HG03575 (cell line): ENCODE measurements at regions not wholly inside any gene's neighbourhood (a gene's known extent, or its start where the extent isn't known, plus 50 kb on each side); places are given as distances from the start of the nearest gene placed in this dataset.

Source experiments
- ATAC-seq: cut with Tn5 transposase; IDR thresholded peaks from one replicate; pipeline ENCODE4 v1.9.1; 2021; ENCODE audit not compliant: unreplicated experiment, insufficient number of reproducible peaks, low FRiP score; ENCODE audit errors: extremely low read depth

DNA sequence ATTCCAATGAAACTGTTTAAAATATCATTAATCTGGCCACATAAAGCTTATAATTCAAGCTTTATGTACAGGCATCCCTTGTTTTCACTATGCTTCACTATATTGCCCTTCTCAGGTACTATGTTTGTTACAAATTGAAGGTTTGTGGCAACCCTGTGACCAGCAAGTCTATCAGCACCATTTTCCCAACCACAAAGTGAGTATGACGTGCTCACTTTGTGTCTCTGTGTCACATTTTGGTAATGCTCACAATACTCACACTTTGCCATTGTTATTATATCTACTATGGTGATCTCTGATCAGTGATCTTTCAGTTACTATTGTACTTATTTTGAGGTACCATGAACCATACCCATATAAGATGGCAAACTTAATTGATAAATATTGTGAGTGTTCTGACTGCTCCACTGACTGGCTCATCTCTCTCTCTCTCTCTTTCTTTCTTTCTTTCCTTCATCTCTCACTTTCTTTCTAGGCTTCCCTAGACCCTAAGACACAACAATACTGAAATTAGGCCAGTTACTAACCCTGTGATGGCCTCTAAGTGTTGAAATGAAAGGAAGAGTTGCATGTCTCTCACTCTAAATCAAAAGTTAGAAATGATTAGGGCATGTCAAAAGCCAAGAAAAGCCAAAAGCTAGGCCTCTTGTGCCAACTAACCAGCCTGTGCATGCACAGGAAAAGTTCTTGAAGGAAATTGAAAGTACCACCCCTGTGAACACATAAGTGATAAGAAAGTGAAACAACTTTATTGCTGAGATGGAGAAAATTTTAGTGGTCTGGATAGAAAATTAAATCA, 227.9 kb downstream of the BCAS1 start:
- ATAC-seq = no peak

DNA sequence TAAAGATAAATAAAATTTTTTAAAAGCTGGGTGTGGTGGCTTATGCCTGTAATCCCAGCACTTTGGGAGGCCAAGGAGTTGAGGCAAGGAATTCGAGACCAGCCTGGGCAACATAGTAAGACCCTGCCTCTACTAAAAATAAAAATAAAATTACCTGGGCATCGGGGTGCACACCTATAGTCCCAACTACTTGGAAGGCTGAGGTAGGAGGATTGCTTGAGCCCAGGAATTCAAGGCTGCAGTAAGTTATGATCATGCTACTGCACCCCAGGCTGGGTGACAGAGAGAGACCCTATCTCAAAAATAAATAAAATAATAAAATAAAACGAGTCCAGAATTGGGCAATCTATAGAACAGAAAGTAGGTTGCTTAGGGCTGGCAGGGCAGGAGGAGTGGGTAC, 228.7 kb downstream of the BCAS1 start:
- no peak for ATAC-seq

DNA sequence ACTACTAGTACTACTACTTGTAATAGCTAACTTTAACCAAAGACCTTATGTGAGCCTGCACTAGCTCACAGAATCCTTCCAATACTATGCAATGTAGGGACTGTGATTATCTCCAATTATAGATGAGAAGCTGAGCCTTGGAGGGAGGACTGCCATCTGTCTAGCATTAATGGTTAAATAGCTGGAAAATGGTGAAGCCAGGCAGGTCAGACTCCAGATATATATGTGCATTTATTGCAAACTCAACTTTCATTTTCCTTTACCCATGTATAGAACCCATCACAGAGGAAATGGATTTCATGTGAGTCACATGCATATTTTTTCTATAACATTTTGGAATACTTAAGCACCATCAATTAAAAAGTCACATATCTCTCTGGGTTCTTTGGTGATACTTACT, 229.9 kb downstream of the BCAS1 start:
- no peak for ATAC-seq

DNA sequence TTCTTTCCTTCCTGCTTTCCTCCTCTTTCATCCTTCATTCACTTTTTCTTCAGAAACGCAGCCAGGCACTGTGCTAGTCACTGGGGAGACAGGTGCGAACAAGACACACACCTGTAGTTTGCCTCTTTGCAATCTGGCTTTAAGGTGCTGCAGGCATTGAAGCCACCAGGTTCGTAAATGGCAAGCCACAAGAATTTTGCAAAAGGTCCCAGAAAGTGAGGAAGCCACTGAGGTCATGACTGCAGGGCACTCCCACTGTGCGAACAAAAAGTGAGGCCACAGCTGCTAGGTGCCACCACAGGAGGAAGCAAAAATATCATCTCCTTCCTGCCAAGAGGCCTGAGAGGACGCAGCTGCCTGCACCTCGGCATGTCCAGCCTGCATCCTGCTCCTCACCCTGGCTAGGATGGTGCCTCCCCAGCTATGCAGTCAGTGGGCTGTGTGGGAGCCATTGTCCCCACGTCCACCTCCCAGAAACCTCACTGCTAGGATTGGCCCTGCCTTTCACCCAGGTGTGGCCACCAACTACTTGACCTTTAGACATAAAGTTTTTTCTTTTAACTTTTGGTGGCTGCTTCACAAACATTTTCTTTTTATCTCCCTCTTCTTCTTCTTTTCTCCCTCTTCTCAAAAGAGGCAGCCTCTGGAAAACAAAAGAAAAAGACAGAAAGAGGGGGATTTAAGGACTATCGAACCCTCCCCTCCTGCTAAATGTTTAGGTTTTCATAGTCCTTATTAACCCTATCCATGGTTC, 230.8 kb downstream of the BCAS1 start:
- peak; percentile 47 for ATAC-seq

DNA sequence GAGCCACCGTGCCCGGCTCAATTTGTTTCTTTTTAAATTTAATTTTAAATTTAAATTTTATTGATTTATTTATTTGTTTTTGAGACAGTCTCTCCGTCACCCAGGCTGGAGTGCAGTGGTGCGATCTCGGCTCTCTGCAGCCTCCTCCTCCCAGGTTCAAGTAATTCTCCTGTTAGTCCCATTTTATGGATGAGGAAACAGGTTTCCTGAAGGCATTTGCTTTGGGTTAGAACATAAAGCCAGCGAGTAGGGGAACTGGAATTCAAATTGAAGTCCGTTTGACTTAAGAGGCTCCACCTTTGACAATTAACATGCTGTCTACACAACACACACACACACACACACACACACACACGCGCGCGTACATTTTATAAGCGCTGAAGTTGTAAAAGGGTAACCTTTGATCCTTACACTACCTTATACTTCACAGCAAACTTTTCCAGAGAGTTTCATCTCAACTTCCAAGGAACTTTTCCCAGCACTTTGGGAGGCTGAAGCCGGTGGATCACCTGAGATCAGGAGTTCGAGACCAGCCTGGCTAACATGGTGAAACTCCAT, 232.0 kb downstream of the BCAS1 start:
- ATAC-seq = no peak

DNA sequence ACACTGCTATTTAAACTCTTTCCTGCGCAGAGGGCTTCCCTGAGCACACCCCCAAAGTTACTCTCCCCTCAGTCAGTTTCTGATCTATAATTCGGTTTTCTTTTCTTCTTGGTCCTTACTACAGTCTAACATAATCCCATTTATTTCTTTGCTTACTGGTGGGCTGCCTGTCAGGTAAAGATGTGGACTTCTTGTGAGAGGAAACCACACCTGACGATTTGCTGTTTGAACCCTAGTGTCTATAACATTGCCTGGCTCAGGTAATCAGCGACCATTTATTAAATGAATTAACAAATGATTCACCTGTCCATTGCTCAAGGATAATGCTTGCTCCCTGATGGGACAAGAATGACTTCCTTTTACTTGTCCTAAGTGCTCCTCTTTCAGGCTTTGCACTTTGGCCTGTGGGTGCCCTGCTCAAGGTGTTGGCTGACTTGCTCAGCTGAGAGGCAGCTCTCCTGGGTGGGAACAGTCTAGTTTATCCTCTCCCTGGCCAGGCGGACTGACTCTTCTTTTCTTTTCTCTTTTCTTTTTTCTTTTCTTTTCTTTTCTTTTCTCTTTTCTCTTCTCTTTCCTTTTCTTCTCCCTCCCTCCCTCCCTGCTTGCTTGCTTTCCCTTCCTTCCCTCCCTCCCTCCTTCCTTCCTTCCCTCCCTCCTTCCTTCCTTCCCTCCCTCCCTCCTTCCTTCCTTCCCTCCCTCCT, 233.1 kb downstream of the BCAS1 start:
- no peak for ATAC-seq

DNA sequence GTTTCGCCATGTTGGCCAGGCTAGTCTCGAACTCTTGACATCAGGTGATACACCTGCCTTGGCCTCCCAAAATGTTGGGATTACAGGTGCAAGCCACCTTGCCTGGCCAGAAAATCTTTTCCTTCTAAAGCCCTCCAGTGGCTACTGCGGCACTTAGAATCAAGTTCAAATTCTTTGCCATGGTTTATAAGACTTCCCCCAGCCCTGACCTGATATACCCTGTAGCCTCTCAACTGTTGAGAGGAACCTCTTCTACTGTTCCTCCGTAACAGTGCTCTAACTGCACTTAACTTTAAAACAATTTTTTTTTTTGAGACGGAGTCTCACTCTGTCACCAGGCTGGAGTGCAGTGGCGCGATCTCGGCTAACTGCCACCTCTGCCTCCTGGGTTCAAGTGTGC, 235.6 kb downstream of the BCAS1 start:
- no peak for ATAC-seq

DNA sequence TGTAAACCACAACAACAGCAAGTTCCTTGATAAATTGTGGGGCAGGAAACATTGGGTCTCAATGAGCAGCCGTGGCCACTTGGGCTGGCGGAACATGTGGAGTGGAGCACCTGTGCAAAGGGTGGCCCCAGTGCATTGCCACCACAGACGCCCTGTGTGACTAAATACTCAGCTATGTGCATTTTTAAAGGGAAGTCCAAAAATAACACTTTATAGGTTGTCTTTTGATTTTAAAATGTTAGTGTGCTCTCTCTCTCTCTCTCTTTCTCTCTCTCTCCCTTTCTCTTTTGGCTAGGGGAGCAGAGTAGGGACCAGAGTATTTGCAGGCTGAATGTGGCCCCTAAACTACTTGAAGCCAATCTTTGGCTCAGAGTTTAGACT, 236.3 kb downstream of the BCAS1 start:
- ATAC-seq = no peak

DNA sequence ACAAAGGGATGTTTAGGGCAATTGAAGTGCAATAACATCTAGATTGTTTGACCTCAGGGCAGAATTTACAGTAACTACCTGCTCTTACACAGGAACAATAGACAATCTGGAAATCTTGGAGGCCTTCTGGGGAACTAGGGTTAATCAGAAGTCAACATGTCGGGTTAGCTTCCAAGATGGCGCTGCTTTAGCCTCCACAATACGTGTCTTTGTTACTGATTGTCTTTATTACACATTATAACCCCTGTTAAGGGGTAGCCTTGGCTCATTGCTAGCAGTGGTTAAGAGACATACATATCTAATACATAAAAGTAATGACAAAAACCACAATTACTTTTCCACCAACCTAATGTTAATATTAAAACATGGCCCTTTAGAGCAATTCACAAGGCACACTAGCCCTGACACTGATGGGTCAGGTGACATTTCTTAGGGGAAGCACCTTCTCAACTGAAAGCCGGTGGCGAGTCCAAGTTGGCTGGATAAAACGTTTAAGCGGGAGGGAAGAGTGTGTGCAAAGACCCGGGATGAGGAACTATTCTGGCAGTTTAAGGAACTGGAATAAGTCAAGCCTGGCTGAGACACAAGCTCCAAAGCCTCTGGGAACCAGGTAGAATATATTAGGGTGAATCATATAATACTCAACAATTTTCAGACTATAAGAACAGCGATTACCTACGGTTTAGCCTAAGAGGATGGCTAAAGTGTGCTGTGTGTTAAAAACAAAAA, 236.9 kb downstream of the BCAS1 start:
- ATAC-seq = no peak

DNA sequence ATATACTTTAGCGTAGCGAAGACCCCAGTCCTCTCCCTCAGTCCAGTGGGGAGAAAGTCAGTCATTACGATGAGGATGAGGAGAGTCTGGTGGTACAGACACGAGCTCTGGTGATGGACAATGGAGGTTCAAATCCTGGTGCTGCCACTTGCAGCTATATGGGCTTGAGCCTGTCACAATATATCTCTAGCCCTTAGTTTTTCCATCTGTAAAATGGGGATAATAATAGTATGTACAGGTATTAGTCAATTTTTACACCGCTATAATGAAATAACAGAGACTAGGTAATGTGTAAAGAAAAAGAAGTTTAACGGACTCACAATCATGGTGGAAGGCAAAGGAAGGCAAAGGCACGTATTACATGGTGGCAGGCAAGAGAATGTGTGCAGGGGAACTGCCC, 237.9 kb downstream of the BCAS1 start:
- ATAC-seq = no peak

DNA sequence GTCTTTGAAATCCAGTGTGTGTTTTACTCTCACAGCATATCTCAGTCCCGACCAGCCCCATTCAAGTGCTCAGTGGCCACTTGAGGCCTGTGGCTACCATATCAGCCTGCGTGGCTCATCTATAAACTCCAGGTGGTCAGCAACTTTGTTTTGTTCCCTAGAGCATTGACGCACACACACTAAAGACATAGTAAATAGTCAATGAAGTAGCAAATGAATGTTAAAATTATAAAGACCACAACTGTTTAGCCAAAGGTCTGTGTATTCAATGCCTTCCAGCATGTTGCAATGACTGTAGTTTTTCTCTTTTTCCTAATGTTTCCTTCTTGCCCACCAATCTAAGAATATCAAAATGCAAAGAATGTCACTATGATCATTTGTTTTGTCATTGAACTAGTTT, 238.2 kb upstream of the ZNF217 start:
- ATAC-seq = no peak

DNA sequence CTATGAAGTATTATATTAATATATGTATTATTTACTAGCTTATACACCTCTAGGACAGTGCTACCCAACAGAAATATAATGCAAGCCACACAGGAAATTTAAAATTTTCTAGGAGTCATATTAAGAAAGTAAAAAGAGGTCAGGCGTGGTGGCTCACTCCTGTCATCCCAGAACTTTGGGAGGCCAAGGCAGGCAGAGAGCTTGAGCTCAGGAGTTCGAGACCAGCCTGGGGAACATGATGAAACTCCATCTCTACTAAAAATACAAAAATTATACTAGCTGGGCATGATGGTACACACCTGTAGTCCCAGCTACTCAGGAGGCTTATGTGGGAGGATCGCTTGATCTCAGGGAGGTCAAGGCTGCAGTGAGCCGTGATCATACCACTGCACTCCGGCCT, 237.6 kb upstream of the ZNF217 start:
- no peak for ATAC-seq

DNA sequence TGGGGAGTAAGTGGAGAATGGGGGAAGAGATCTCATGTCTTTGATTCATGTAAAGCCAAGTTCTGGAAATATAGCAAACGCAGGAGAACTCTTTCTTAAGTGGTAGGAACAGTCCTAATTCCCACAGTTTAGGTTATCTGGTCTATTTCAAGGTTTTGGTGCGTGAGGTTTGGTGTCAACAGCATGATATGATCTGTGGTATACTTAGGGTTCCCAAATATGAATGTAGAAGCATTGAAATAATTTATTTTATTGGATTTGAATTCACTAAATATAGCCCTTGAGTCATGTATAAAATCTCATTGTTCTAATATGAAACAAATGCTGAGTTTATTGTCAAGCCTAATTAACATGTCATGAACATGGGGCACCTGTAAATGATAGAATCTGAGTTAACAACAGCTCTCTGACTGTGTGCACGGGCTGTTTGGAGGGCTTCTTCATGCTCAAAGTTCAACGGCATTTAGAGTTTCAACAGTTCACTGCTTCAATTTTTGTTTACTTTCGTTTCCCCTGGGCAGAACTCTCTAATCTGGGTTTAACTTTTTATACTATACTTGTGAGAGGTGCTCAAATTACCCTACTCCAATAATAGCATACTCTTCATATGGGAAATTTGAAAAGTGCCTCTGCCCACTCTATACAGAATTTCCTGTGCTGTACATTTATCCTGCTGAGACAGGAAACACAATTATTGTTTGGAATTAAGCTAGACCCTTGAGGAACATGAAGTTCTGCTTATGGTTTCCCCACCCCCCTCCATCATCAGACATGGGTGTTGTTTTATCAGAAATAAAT, 236.3 kb upstream of the ZNF217 start:
- no peak for ATAC-seq

DNA sequence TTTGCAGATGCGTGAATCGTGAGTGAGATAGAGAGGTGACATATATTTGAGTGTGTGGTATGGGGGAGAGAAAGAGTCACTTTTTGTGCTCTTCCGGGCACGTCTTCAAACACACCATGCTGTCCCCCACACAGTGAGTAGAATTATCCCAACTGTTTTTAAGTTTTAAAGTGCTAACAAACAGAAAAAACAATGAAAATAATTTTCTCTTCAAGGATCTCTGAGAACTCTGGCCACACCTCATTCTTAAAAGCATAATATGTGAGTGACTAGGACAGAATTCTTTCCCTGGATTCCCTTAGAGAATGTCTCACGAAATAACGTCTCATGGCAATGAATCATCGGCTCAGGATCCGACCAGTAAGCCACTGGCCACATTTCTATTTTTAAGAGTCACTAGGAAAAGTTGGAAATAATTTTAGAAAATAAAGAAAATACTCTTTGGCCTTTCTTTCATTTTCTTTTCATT, 235.7 kb upstream of the ZNF217 start:
- no peak for ATAC-seq

DNA sequence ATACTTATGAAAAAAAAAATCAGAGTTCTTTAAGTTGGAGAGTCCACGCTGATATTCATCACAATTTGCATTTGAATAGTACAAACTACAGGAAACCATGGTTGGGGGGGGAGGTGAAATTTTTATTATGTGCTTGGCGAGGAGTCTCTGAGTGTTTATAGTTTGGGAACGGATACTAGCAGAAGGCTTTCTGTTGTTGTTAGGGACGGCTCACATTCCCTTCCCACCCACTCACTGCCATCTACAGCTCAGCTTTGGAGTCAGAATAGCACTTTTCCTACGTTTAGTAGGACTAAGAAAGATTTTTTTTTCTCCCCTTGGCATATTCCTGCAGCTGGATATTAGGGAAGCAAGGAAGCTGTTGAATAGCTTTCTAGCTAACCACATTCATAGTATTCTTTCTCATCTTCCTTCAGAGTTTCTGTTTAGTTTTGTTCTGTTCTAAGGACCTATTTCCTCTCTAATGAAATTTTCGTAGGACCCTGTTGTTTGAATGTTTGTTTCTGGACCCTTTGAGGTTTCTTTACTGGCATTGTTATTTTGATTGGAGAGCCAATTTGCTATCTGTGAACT, 235.1 kb upstream of the ZNF217 start:
- ATAC-seq = no peak

DNA sequence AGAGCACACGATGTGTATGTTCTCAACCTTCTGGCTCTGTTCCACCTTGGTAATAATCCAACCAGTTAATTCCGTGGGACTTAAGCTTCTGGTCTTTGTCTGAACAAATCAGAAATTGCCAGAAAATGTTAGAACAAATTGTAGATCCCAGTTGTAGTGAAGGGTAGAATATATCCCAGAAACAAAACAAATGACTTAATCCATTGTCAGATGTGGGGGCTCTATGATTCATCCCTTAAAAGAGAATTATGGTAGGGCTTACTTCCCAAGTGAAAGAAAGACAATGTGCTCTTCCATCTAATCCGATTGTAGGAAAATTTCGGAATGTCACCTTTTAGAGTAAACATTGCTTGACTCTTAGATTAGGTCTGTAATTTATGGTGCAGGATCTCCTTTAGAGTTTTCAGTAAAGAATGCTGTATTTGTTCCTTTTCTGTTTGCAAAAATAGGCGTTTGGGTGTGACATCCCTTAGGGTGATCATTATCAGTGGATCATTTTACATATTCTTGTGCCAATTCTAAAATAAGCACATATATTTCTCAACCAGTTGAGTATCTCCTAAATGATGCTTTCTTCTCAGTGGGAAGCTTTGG, 234.5 kb upstream of the ZNF217 start:
- no peak for ATAC-seq

DNA sequence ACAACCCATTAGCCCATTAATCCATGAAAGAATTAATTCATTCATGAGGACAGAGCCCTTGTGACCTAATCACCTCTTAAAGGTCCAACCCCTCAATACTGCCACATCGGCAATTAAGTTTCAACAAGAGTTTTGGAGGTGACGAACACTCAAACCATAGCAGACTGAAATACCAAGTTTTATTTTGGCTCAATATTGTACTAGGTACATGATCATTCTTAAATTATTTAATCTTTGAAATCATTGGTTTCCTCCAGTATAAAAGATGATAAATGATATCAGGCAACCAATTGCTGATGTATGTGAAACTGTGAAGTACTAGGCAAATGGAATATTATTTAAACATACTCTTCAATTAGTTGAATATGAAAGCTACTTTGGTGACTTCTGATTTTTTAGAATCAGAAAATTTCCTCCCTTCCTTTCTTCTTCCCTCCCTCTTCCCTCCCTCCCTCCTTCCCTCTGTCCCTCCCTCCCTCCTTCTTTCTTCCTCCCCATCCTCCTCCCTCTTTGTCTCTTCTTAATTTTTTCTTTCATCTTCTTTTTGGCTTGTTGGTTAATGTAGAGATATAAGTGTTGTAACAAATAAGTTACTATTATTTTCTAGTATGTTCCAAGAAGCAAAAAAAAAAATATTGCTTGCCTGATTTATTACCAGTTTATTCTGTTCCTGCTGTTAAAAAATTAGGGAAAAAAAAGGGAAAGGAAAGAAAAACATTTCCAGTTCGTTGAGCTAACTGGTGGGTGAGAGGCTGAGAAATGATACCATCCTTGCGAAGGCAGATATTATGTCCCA, 233.9 kb upstream of the ZNF217 start:
- ATAC-seq = no peak
